ENCODE measurements at regions not wholly inside any gene's neighbourhood (a gene's known extent, or its start where the extent isn't known, plus 50 kb on each side); places are given as distances from the start of the nearest gene placed in this dataset.

- no peak for DNase-seq (ENCODE audit: low read depth, low spot score)
Measured at GRCh38 chr2:192313773-192314172, 119.0 kb upstream of the TMEFF2 start.

GRCh38 chr2:192311701-192312460 is 117.1 kb upstream of the TMEFF2 start:
- DNase-seq (ENCODE audit: low read depth, low spot score): no peak

GRCh38 chr2:192307530-192307929 is 112.8 kb upstream of the TMEFF2 start:
- DNase-seq (ENCODE audit: low read depth, low spot score): no peak

- DNase-seq (ENCODE audit: low read depth, low spot score): peak; percentile 35
Measured at GRCh38 chr2:192298664-192299063, 103.9 kb upstream of the TMEFF2 start.

- DNase-seq (ENCODE audit: low read depth, low spot score): no peak
Measured at GRCh38 chr2:192292478-192292877, 97.7 kb upstream of the TMEFF2 start.

GRCh38 chr2:192288295-192288694 is 93.6 kb upstream of the TMEFF2 start:
- DNase-seq (ENCODE audit: low read depth, low spot score): peak; percentile 19

- peak; percentile 55 for DNase-seq (ENCODE audit: low read depth, low spot score)
Measured at GRCh38 chr2:192286093-192286701, 91.5 kb upstream of the TMEFF2 start.

- DNase-seq (ENCODE audit: low read depth, low spot score): no peak
Measured at GRCh38 chr2:192283450-192283849, 88.7 kb upstream of the TMEFF2 start.

- no peak for DNase-seq (ENCODE audit: low read depth, low spot score)
Measured at GRCh38 chr2:192278701-192279100, 84.0 kb upstream of the TMEFF2 start.

- DNase-seq (ENCODE audit: low read depth, low spot score): no peak
Measured at GRCh38 chr2:192277494-192278109, 82.9 kb upstream of the TMEFF2 start.

GRCh38 chr2:192275632-192276031 is 80.9 kb upstream of the TMEFF2 start:
- DNase-seq (ENCODE audit: low read depth, low spot score): no peak

GRCh38 chr2:192267484-192267883 is 72.8 kb upstream of the TMEFF2 start:
- DNase-seq (ENCODE audit: low read depth, low spot score): peak; percentile 15

GRCh38 chr2:192265751-192266150 is 71.0 kb upstream of the TMEFF2 start:
- no peak for DNase-seq (ENCODE audit: low read depth, low spot score)

- DNase-seq (ENCODE audit: low read depth, low spot score): no peak
Measured at GRCh38 chr2:192254444-192254843, 59.7 kb upstream of the TMEFF2 start.

- DNase-seq (ENCODE audit: low read depth, low spot score): no peak
Measured at GRCh38 chr2:192253692-192254091, 59.0 kb upstream of the TMEFF2 start.

- DNase-seq (ENCODE audit: low read depth, low spot score): no peak
Measured at GRCh38 chr2:192250961-192251360, 56.2 kb upstream of the TMEFF2 start.

GRCh38 chr2:192247456-192247855 is 52.7 kb upstream of the TMEFF2 start:
- DNase-seq (ENCODE audit: low read depth, low spot score): no peak

GRCh38 chr2:192246297-192246696 is 51.6 kb upstream of the TMEFF2 start:
- DNase-seq (ENCODE audit: low read depth, low spot score): no peak

GRCh38 chr2:192245329-192245728 is 50.6 kb upstream of the TMEFF2 start:
- peak; percentile 42 for DNase-seq (ENCODE audit: low read depth, low spot score)

Data from astrocyte of the hippocampus (primary cell).